ENCODE measurements at regions not wholly inside any gene's neighbourhood (a gene's known extent, or its start where the extent isn't known, plus 50 kb on each side); places are given as distances from the start of the nearest gene placed in this dataset.

- no peak for TF ChIP-seq RFX1 (IDR thresholded peaks at IDR 0.05)
- TF ChIP-seq, protein P1, sequence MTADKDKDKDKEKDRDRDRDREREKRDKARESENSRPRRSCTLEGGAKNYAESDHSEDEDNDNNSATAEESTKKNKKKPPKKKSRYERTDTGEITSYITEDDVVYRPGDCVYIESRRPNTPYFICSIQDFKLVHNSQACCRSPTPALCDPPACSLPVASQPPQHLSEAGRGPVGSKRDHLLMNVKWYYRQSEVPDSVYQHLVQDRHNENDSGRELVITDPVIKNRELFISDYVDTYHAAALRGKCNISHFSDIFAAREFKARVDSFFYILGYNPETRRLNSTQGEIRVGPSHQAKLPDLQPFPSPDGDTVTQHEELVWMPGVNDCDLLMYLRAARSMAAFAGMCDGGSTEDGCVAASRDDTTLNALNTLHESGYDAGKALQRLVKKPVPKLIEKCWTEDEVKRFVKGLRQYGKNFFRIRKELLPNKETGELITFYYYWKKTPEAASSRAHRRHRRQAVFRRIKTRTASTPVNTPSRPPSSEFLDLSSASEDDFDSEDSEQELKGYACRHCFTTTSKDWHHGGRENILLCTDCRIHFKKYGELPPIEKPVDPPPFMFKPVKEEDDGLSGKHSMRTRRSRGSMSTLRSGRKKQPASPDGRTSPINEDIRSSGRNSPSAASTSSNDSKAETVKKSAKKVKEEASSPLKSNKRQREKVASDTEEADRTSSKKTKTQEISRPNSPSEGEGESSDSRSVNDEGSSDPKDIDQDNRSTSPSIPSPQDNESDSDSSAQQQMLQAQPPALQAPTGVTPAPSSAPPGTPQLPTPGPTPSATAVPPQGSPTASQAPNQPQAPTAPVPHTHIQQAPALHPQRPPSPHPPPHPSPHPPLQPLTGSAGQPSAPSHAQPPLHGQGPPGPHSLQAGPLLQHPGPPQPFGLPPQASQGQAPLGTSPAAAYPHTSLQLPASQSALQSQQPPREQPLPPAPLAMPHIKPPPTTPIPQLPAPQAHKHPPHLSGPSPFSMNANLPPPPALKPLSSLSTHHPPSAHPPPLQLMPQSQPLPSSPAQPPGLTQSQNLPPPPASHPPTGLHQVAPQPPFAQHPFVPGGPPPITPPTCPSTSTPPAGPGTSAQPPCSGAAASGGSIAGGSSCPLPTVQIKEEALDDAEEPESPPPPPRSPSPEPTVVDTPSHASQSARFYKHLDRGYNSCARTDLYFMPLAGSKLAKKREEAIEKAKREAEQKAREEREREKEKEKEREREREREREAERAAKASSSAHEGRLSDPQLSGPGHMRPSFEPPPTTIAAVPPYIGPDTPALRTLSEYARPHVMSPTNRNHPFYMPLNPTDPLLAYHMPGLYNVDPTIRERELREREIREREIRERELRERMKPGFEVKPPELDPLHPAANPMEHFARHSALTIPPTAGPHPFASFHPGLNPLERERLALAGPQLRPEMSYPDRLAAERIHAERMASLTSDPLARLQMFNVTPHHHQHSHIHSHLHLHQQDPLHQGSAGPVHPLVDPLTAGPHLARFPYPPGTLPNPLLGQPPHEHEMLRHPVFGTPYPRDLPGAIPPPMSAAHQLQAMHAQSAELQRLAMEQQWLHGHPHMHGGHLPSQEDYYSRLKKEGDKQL (CRISPR knock-in tag; IDR thresholded peaks at IDR 0.05; ENCODE audit: low read depth), result no peak
- no peak for TF ChIP-seq POLR2A (IDR thresholded peaks at IDR 0.05; ENCODE audit: insufficient read depth in 1 of 2, low read depth in 2 of 2, low read length in 2 of 2)
- TF ChIP-seq ZSCAN20 (CRISPR knock-in tag; IDR thresholded peaks at IDR 0.05; ENCODE audit: borderline replicate concordance), result no peak
- TF ChIP-seq, protein P2, sequence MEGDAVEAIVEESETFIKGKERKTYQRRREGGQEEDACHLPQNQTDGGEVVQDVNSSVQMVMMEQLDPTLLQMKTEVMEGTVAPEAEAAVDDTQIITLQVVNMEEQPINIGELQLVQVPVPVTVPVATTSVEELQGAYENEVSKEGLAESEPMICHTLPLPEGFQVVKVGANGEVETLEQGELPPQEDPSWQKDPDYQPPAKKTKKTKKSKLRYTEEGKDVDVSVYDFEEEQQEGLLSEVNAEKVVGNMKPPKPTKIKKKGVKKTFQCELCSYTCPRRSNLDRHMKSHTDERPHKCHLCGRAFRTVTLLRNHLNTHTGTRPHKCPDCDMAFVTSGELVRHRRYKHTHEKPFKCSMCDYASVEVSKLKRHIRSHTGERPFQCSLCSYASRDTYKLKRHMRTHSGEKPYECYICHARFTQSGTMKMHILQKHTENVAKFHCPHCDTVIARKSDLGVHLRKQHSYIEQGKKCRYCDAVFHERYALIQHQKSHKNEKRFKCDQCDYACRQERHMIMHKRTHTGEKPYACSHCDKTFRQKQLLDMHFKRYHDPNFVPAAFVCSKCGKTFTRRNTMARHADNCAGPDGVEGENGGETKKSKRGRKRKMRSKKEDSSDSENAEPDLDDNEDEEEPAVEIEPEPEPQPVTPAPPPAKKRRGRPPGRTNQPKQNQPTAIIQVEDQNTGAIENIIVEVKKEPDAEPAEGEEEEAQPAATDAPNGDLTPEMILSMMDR (CRISPR knock-in tag; IDR thresholded peaks at IDR 0.05), result no peak
- no peak for TF ChIP-seq MAFK (conservative IDR thresholded peaks at IDR 0.05 in 1 of 2, IDR thresholded peaks at IDR 0.05 in 1 of 2; ENCODE audit: low read length in 2 of 2)
Measured at GRCh38 chr14:105864651-105865265, 338.4 kb downstream of the TMEM121 start.

All from HepG2 (cell line).